H1 (cell line): ENCODE measurements at regions not wholly inside any gene's neighbourhood (a gene's known extent, or its start where the extent isn't known, plus 50 kb on each side); places are given as distances from the start of the nearest gene placed in this dataset.

ENCODE experiments used
- TAF1 ChIP-seq: IDR thresholded peaks from 2 replicates; pipeline ENCODE4 v1.6.1; 2011; ENCODE audit warnings: mild to moderate bottlenecking, low read depth, low read length

GRCh38 chr6:155955038-155955437 is 499.4 kb upstream of the NOX3 start (continued):
- TF ChIP-seq TAF1, result peak; percentile 47; the same call in 1 of the 2 replicates
